ENCODE measurements at regions not wholly inside any gene's neighbourhood (a gene's known extent, or its start where the extent isn't known, plus 50 kb on each side); places are given as distances from the start of the nearest gene placed in this dataset.

- no peaks in the 10 kb centered on the region for H3K79me1 ChIP-seq (ENCODE audit: insufficient read depth, low read depth, low read length, poor library complexity, severe bottlenecking)
- no peak overlapping the region for H3K23ac ChIP-seq (ENCODE audit: insufficient read length, low read depth, low read length)
- no CpG with 5 or more reads among the region's 1 CpG for WGBS (ENCODE audit: extremely low coverage, insufficient read length, low lambda C conversion rate)
- H4K20me1 ChIP-seq (ENCODE audit: control insufficient read depth, insufficient read depth, insufficient read length): no peaks in the 10 kb centered on the region
- no peak overlapping the region for H3T11ph ChIP-seq (ENCODE audit: low read length)
- DNase-seq: no peak
- H3K4me2 ChIP-seq (ENCODE audit: insufficient read depth, insufficient read length, low read length): no peak overlapping the region
- no peak overlapping the region for H4K5ac ChIP-seq (ENCODE audit: insufficient read length, low read depth, low read length)
- H2BK120ac ChIP-seq (ENCODE audit: low read depth, low read length, poor library complexity, severe bottlenecking): no peak overlapping the region
- H2BK5ac ChIP-seq (ENCODE audit: insufficient read length, low read length): no peak overlapping the region
- no peaks in the 10 kb centered on the region for H3K9me3 ChIP-seq (ENCODE audit: control insufficient read depth, low read depth, low read length)
- no peaks in the 10 kb centered on the region for H3K27me3 Mint-ChIP-seq (ENCODE audit: low read depth)
- H2BK20ac ChIP-seq (ENCODE audit: low read depth, low read length, poor library complexity, severe bottlenecking): no peak overlapping the region
- no peaks in the 10 kb centered on the region for H3K36me3 Mint-ChIP-seq (ENCODE audit: insufficient read depth in 1 of 3, low read depth in 3 of 3)
- H3K4me1 Mint-ChIP-seq: peaks cover 7 to 13% of the 10 kb centered on the region in 2 experiments
- no peak overlapping the region for H3K9ac ChIP-seq (ENCODE audit: extremely low read depth, insufficient read length, low read length)
- H2BK15ac ChIP-seq (ENCODE audit: low read depth, low read length): no peak overlapping the region
- no peaks in the 10 kb centered on the region for H3K79me2 ChIP-seq (ENCODE audit: insufficient read depth, low read length)
- no peaks in the 10 kb centered on the region for H3K27me3 ChIP-seq (ENCODE audit: insufficient read depth, low read length)
- no peak overlapping the region for H3K4me3 Mint-ChIP-seq
- H2AFZ ChIP-seq (ENCODE audit: low read length): no peak overlapping the region
- H3K14ac ChIP-seq (ENCODE audit: insufficient read depth, low read length): no peak overlapping the region
- H4K91ac ChIP-seq (ENCODE audit: insufficient read length, low read depth, low read length): no peak overlapping the region
- H2BK12ac ChIP-seq (ENCODE audit: insufficient read length, low read depth, low read length): no peak overlapping the region
- H4K8ac ChIP-seq (replicated peaks; ENCODE audit: insufficient read length, low read depth, low read length): no peak overlapping the region
- no peak overlapping the region for H2AK5ac ChIP-seq (ENCODE audit: insufficient read length, low read length)
- H3K4me1 ChIP-seq (ENCODE audit: insufficient read depth, low read length): no peaks in the 10 kb centered on the region
- TF ChIP-seq CTCF (conservative IDR thresholded peaks at IDR 0.05): no peak
- H3K27ac ChIP-seq (ENCODE audit: insufficient read length, low read depth, low read length): no peak overlapping the region
- H3K23me2 ChIP-seq (ENCODE audit: insufficient read length, low read depth, low read length, poor library complexity, severe bottlenecking): no peaks in the 10 kb centered on the region
- H3K9me3 Mint-ChIP-seq: no peaks in the 10 kb centered on the region
- H3K27ac Mint-ChIP-seq: no peak overlapping the region
- H3K18ac ChIP-seq (ENCODE audit: insufficient read length, low read depth, low read length): no peak overlapping the region
- H3K56ac ChIP-seq (ENCODE audit: insufficient read length, low read depth, low read length): no peak overlapping the region
- H3K4ac ChIP-seq (ENCODE audit: low read depth, low read length): no peak overlapping the region
Measured at GRCh38 chr5:106454050-106454449, 1216.7 kb downstream of the EFNA5 start.
